ENCODE measurements at regions not wholly inside any gene's neighbourhood (a gene's known extent, or its start where the extent isn't known, plus 50 kb on each side); places are given as distances from the start of the nearest gene placed in this dataset.

GRCh38 chr7:67786021-67786420 lies 789.4 kb downstream of the TYW1 start:
- TF ChIP-seq EZH2phosphoT487 (IDR thresholded peaks at IDR 0.05; ENCODE audit: insufficient read depth, low read depth) (no peak), EZH2 (IDR thresholded peaks at IDR 0.05; ENCODE audit: insufficient read depth, poor library complexity, severe bottlenecking) (no peak)

Measured in GM23248 (cell line).